Mesenchymal stem cell (in vitro differentiated cells and primary cell): ENCODE measurements at regions not wholly inside any gene's neighbourhood (a gene's known extent, or its start where the extent isn't known, plus 50 kb on each side); places are given as distances from the start of the nearest gene placed in this dataset.
A peak's percentile ranks its signal among the peaks of the same experiment; 100 is the strongest.

Source experiments
- DNase-seq: peaks from one replicate; pipeline ENCODE4 v3.0.0-alpha.2; 2013
- H2AFZ ChIP-seq: one replicate; pipeline ENCODE4 v1.6.1; 2013; ENCODE audit warnings: low read depth, mild to moderate bottlenecking, control low read depth, inconsistent platforms, low read length, moderate library complexity
- H2AK5ac ChIP-seq: 2 replicates; pipeline ENCODE4 v1.6.1; 2013; ENCODE audit warnings: low read length, moderate library complexity, mild to moderate bottlenecking, inconsistent platforms; ENCODE audit not compliant: severe bottlenecking
- H2BK120ac ChIP-seq: one replicate; pipeline ENCODE4 v1.6.1; 2013; ENCODE audit warnings: low read depth, mild to moderate bottlenecking, inconsistent platforms, low read length, moderate library complexity
- H2BK12ac ChIP-seq, 2 experiments: one replicate each; pipeline ENCODE4 v1.6.1; 2013; ENCODE audit warnings: inconsistent platforms in 2 of 2, low read length in 2 of 2, mild to moderate bottlenecking in 2 of 2, moderate library complexity in 2 of 2, control low read depth in 1 of 2
- H2BK15ac ChIP-seq: one replicate; pipeline ENCODE4 v1.6.1; 2013; ENCODE audit warnings: mild to moderate bottlenecking, low read depth, inconsistent platforms; ENCODE audit not compliant: poor library complexity, severe bottlenecking
- H2BK5ac ChIP-seq: 2 replicates; pipeline ENCODE4 v1.6.1; 2013; ENCODE audit warnings: low read depth, mild to moderate bottlenecking, low read length, control low read depth, inconsistent platforms; ENCODE audit not compliant: poor library complexity, severe bottlenecking
- H3K14ac ChIP-seq, 2 experiments: one replicate each; pipeline ENCODE4 v1.6.1; 2013; ENCODE audit warnings: inconsistent platforms in 2 of 2, low read length in 2 of 2, control low read depth in 1 of 2, mild to moderate bottlenecking in 1 of 2, moderate library complexity in 1 of 2
- H3K18ac ChIP-seq, 2 experiments: one replicate each; pipeline ENCODE4 v1.6.1; 2013; ENCODE audit warnings: inconsistent platforms in 2 of 2, low read length in 2 of 2, control low read depth in 1 of 2, low read depth in 1 of 2, mild to moderate bottlenecking in 1 of 2
- H3K23ac ChIP-seq, 2 experiments: one replicate each; pipeline ENCODE4 v1.6.1; 2013; ENCODE audit warnings: inconsistent platforms in 2 of 2, low read length in 2 of 2, mild to moderate bottlenecking in 2 of 2, moderate library complexity in 2 of 2, control low read depth in 1 of 2
- H3K27ac ChIP-seq: 2 replicates; pipeline ENCODE4 v1.5.1; 2013; ENCODE audit warnings: mild to moderate bottlenecking, moderate library complexity, low read length, control low read depth, inconsistent platforms; ENCODE audit not compliant: poor library complexity, severe bottlenecking
- H3K27me3 ChIP-seq, 2 experiments: 2 replicates each; pipeline versions ENCODE4 v1.6.1 to v1.7.0; 2013; ENCODE audit warnings: low read length in 2 of 2, mild to moderate bottlenecking in 2 of 2, moderate library complexity in 2 of 2, control low read depth in 1 of 2, inconsistent platforms in 1 of 2; ENCODE audit not compliant: control insufficient read depth in 1 of 2, insufficient read depth in 1 of 2
- H3K36me3 ChIP-seq, 2 experiments: 2 replicates each; pipeline versions ENCODE4 v1.6.1 to v1.7.0; 2013; ENCODE audit warnings: low read length in 2 of 2, control low read depth in 1 of 2, inconsistent platforms in 1 of 2, low read depth in 1 of 2, mild to moderate bottlenecking in 1 of 2; ENCODE audit not compliant: insufficient read depth in 2 of 2, control insufficient read depth in 1 of 2
- H3K4ac ChIP-seq, 2 experiments: one replicate each; pipeline ENCODE4 v1.6.1; 2013; ENCODE audit warnings: inconsistent platforms in 2 of 2, low read length in 2 of 2, mild to moderate bottlenecking in 2 of 2, moderate library complexity in 2 of 2, control low read depth in 1 of 2, low read depth in 1 of 2
- H3K4me1 ChIP-seq: 2 replicates; pipeline ENCODE4 v1.6.1; 2013; ENCODE audit warnings: low read depth, low read length, control low read depth; ENCODE audit not compliant: control insufficient read depth, insufficient read depth
- H3K4me2 ChIP-seq: 2 replicates; pipeline ENCODE4 v1.6.1; 2013; ENCODE audit warnings: low read length, mild to moderate bottlenecking, inconsistent platforms; ENCODE audit not compliant: poor library complexity, severe bottlenecking
- H3K4me3 ChIP-seq, 2 experiments: 2 replicates each; pipeline versions ENCODE4 v1.5.1 to v1.7.0; 2013; ENCODE audit warnings: low read length in 2 of 2, mild to moderate bottlenecking in 2 of 2, control low read depth in 1 of 2, low read depth in 1 of 2; ENCODE audit not compliant: insufficient read depth in 1 of 2
- H3K79me1 ChIP-seq: replicated peaks from 2 replicates; pipeline ENCODE4 v1.6.1; 2013; ENCODE audit warnings: mild to moderate bottlenecking, control low read depth, low read length, inconsistent platforms; ENCODE audit not compliant: poor library complexity, severe bottlenecking
- H3K9ac ChIP-seq: 2 replicates; pipeline ENCODE4 v1.7.0; 2013; ENCODE audit warnings: mild to moderate bottlenecking, low read length, moderate library complexity
- H3K9me3 ChIP-seq: 2 replicates; pipeline ENCODE4 v1.7.0; 2013; ENCODE audit warnings: mild to moderate bottlenecking, low read length; ENCODE audit not compliant: control insufficient read depth
- H4K8ac ChIP-seq: one replicate; pipeline ENCODE4 v1.6.1; 2013; ENCODE audit warnings: inconsistent platforms, mild to moderate bottlenecking, low read length, moderate library complexity
- H4K91ac ChIP-seq: one replicate; pipeline ENCODE4 v1.6.1; 2013; ENCODE audit warnings: mild to moderate bottlenecking, low read length, inconsistent platforms
- WGBS: methylation state at CpG from one replicate; pipeline ENCODE4 v1.1.7; 2013; ENCODE audit warnings: mixed read lengths; 5-methylcytosine and 5-hydroxymethylcytosine counted together

GRCh38 chr20:57048027-57048869 lies 218.2 kb downstream of the BMP7 start:
- WGBS: 63% methylated on average over 11 of the region's 14 CpGs
- H3K4me3 ChIP-seq: no peak overlapping the region
- peak overlapping the region; percentile 9 for H4K91ac ChIP-seq

GRCh38 chr20:57049296-57049695 lies 217.1 kb downstream of the BMP7 start:
- no peaks in the 10 kb centered on the region for H3K9me3 ChIP-seq
- no peak overlapping the region for H2AK5ac ChIP-seq
- H2BK15ac ChIP-seq: peak overlapping the region; percentile 15
- no peak overlapping the region for H3K14ac ChIP-seq
- no peak overlapping the region for H3K4me3 ChIP-seq
- peak overlapping the region; percentile 17 for H4K8ac ChIP-seq
- H4K91ac ChIP-seq: no peak overlapping the region
- no peak overlapping the region for H3K27ac ChIP-seq
- H2BK12ac ChIP-seq: no peak overlapping the region
- no peak overlapping the region for H3K9ac ChIP-seq
- H3K36me3 ChIP-seq: no peaks in the 10 kb centered on the region
- peak overlapping the region; percentile 9 to 11 for H3K18ac ChIP-seq
- no peak overlapping the region for H3K4me2 ChIP-seq
- H3K23ac ChIP-seq: no peak overlapping the region
- H3K4ac ChIP-seq: peak overlapping the region in 1 of 2 experiments; percentile 37
- H3K4me1 ChIP-seq: peaks cover 16% of the 10 kb centered on the region
- no peak overlapping the region for H2BK5ac ChIP-seq
- WGBS: 90% methylated on average over 10 of the region's 10 CpGs
- no peak overlapping the region for H2BK120ac ChIP-seq
- H2AFZ ChIP-seq: no peak overlapping the region
- peaks cover 0 to 27% of the 10 kb centered on the region in 2 experiments for H3K27me3 ChIP-seq
- no peaks in the 10 kb centered on the region for H3K79me1 ChIP-seq
- DNase-seq: no peak

More at GRCh38 chr20:57048027-57048869, 218.2 kb downstream of the BMP7 start:
- no peak overlapping the region for H3K27ac ChIP-seq
- H3K23ac ChIP-seq: no peak overlapping the region
- H4K8ac ChIP-seq: no peak overlapping the region
- no peak overlapping the region for H2AFZ ChIP-seq
- H3K14ac ChIP-seq: no peak overlapping the region
- no peak overlapping the region for H2BK5ac ChIP-seq
- H2BK120ac ChIP-seq: no peak overlapping the region
- peak; percentile 58 for DNase-seq
- peaks cover 13% of the 10 kb centered on the region for H3K4me1 ChIP-seq
- H3K79me1 ChIP-seq: no peaks in the 10 kb centered on the region
- no peak overlapping the region for H3K4ac ChIP-seq
- H3K4me2 ChIP-seq: no peak overlapping the region
- no peak overlapping the region for H2AK5ac ChIP-seq
- peaks cover 0 to 35% of the 10 kb centered on the region in 2 experiments for H3K27me3 ChIP-seq
- H2BK12ac ChIP-seq: peak overlapping the region; percentile 44 to 76
- H2BK15ac ChIP-seq: no peak overlapping the region
- no peak overlapping the region for H3K9ac ChIP-seq
- H3K36me3 ChIP-seq: no peaks in the 10 kb centered on the region
- no peaks in the 10 kb centered on the region for H3K9me3 ChIP-seq
- H3K18ac ChIP-seq: peak overlapping the region; percentile 42 to 67

- Histone ChIP-seq H3K9ac (no peak overlapping the region), H4K8ac (no peak overlapping the region), H3K4ac (no peak overlapping the region), H2AFZ (no peak overlapping the region), H3K9me3 (no peaks in the 10 kb centered on the region), H4K91ac (no peak overlapping the region), H2BK12ac (no peak overlapping the region), H3K27me3 (peaks cover 0 to 31% of the 10 kb centered on the region in 2 experiments), H3K23ac (no peak overlapping the region), H2AK5ac (no peak overlapping the region), H3K4me1 (peaks cover 19% of the 10 kb centered on the region), H3K4me2 (no peak overlapping the region), H3K27ac (no peak overlapping the region), H2BK120ac (no peak overlapping the region), H2BK15ac (no peak overlapping the region), H3K18ac (no peak overlapping the region), H3K14ac (no peak overlapping the region), H3K79me1 (no peaks in the 10 kb centered on the region), H2BK5ac (no peak overlapping the region), H3K36me3 (no peaks in the 10 kb centered on the region), H3K4me3 (no peak overlapping the region)
- DNase-seq: no peak
- WGBS: 100% methylated on average over 2 of the region's 4 CpGs
These were observed 215.3 kb downstream of the BMP7 start for GRCh38 chr20:57051096-57051495.

GRCh38 chr20:57053067-57053466 lies 213.4 kb downstream of the BMP7 start:
- H3K23ac ChIP-seq: no peak overlapping the region
- no peak overlapping the region for H2BK15ac ChIP-seq
- H4K8ac ChIP-seq: no peak overlapping the region
- no peaks in the 10 kb centered on the region for H3K36me3 ChIP-seq
- no peak overlapping the region for H3K4me2 ChIP-seq
- peaks cover 8% of the 10 kb centered on the region for H3K4me1 ChIP-seq
- no peak overlapping the region for H3K9ac ChIP-seq
- no peak overlapping the region for H2BK120ac ChIP-seq
- no peak overlapping the region for H2BK5ac ChIP-seq
- WGBS: 93% methylated on average over 4 of the region's 5 CpGs
- no peak overlapping the region for H3K14ac ChIP-seq
- no peak overlapping the region for H3K4ac ChIP-seq
- H3K27me3 ChIP-seq: peaks cover 0 to 21% of the 10 kb centered on the region in 2 experiments
- no peaks in the 10 kb centered on the region for H3K79me1 ChIP-seq
- no peak overlapping the region for H3K27ac ChIP-seq
- H3K9me3 ChIP-seq: no peaks in the 10 kb centered on the region
- no peak overlapping the region for H3K18ac ChIP-seq
- no peak overlapping the region for H3K4me3 ChIP-seq
- H2AFZ ChIP-seq: no peak overlapping the region
- no peak overlapping the region for H2AK5ac ChIP-seq
- no peak overlapping the region for H4K91ac ChIP-seq
- H2BK12ac ChIP-seq: no peak overlapping the region
- no peak for DNase-seq
